ENCODE measurements at regions not wholly inside any gene's neighbourhood (a gene's known extent, or its start where the extent isn't known, plus 50 kb on each side); places are given as distances from the start of the nearest gene placed in this dataset.

DNA sequence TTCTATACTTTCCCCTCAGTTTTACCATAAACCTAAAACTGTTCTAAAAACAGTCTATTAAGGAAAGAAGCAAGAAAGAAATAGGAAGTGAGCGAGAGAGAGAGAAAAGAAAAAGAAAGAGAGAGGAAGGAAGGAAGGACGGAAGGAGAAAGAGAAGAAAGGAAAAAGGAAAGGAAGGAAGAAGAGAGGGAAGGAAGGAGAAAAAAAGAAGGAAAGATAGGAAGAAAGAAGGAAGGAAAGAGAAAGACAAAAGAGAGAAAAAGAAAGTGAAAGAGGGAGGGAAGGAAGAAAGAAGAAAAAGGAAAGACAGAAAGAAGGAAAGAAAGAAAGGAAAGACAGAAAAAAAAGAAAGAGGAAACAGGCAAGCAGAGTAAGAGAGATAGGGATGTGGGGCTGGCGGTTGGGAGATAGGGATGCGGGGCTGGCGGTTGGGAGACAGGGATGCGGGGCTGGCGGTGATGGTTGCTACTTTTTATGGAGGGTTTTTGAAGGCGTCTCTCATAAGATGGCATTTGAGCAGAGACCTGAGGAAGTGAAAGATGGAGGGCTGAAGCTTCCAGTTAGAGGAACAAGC, 70.4 kb upstream of the IRF2BP2 start:
- TF ChIP-seq CTCF (conservative IDR thresholded peaks at IDR 0.05) = no peak
- Histone ChIP-seq H2BK20ac (ENCODE audit: low read depth, low read length, poor library complexity, severe bottlenecking) (no peak overlapping the region), H3K14ac (ENCODE audit: insufficient read depth, low read length) (no peak overlapping the region), H2BK15ac (ENCODE audit: low read depth, low read length) (no peak overlapping the region), H3K27me3 (ENCODE audit: insufficient read depth, low read length) (no peaks in the 10 kb centered on the region; the same call in 1 of the 2 replicates), H3K23ac (ENCODE audit: insufficient read length, low read depth, low read length) (no peak overlapping the region), H4K8ac (replicated peaks; ENCODE audit: insufficient read length, low read depth, low read length) (no peak overlapping the region), H4K20me1 (ENCODE audit: control insufficient read depth, insufficient read depth, insufficient read length) (no peaks in the 10 kb centered on the region), H3K23me2 (ENCODE audit: insufficient read length, low read depth, low read length, poor library complexity, severe bottlenecking) (peaks cover 4% of the 10 kb centered on the region), H3K79me1 (ENCODE audit: insufficient read depth, low read depth, low read length, poor library complexity, severe bottlenecking) (no peaks in the 10 kb centered on the region), H3K18ac (ENCODE audit: insufficient read length, low read depth, low read length) (no peak overlapping the region), H3K4ac (ENCODE audit: low read depth, low read length) (no peak overlapping the region), H4K91ac (ENCODE audit: insufficient read length, low read depth, low read length) (no peak overlapping the region), H3K9ac (ENCODE audit: extremely low read depth, insufficient read length, low read length) (no peak overlapping the region), H4K5ac (ENCODE audit: insufficient read length, low read depth, low read length) (no peak overlapping the region), H3K56ac (ENCODE audit: insufficient read length, low read depth, low read length) (no peak overlapping the region), H3K9me3 (ENCODE audit: control insufficient read depth, low read depth, low read length) (no peaks in the 10 kb centered on the region), H2BK12ac (ENCODE audit: insufficient read length, low read depth, low read length) (no peak overlapping the region), H2BK5ac (ENCODE audit: insufficient read length, low read length) (no peak overlapping the region), H2AFZ (ENCODE audit: low read length) (no peak overlapping the region), H3K4me1 (ENCODE audit: insufficient read depth, low read length) (peaks cover 6% of the 10 kb centered on the region; the same call in 1 of the 2 replicates), H3K4me2 (ENCODE audit: insufficient read depth, insufficient read length, low read length) (no peak overlapping the region), H2AK5ac (ENCODE audit: insufficient read length, low read length) (no peak overlapping the region), H2BK120ac (ENCODE audit: low read depth, low read length, poor library complexity, severe bottlenecking) (no peak overlapping the region), H3T11ph (ENCODE audit: low read length) (no peak overlapping the region), H3K79me2 (ENCODE audit: insufficient read depth, low read length) (no peaks in the 10 kb centered on the region), H3K27ac (ENCODE audit: insufficient read length, low read depth, low read length) (no peak overlapping the region)
- 100% methylated on average over 2 of the region's 8 CpGs for WGBS (ENCODE audit: extremely low coverage, insufficient read length, low lambda C conversion rate)
- peaks cover 0 to 4% (median under 1%) of the 10 kb centered on the region in 3 experiments; a peak in 3 of 7 replicates for H3K36me3 Mint-ChIP-seq (ENCODE audit: insufficient read depth in 1 of 3, low read depth in 3 of 3)
- peaks cover 2% of the 10 kb centered on the region; the same call in 1 of the 2 replicates for H3K27me3 Mint-ChIP-seq (ENCODE audit: low read depth)
- H3K4me1 Mint-ChIP-seq = peaks cover 23% of the 10 kb centered on the region in 2 experiments
- H3K27ac Mint-ChIP-seq = no peak overlapping the region
- DNase-seq = no peak
- H3K9me3 Mint-ChIP-seq = peaks cover 0 to under 1% of the 10 kb centered on the region in 2 experiments; a peak in 3 of 5 replicates
- H3K4me3 Mint-ChIP-seq = no peak overlapping the region

Measured in H9 (cell line).